ENCODE measurements at regions not wholly inside any gene's neighbourhood (a gene's known extent, or its start where the extent isn't known, plus 50 kb on each side); places are given as distances from the start of the nearest gene placed in this dataset.
"Not testable (repeated sequence)": the region's sequence is repeated elsewhere in the genome, so short reads cannot be mapped to it uniquely, and the experiment has no call there.

- DNase-seq, result not testable (repeated sequence)
These were observed 211.9 kb downstream of the SPATA31A1 start for GRCh38 chr9:39567396-39567795.

GRCh38 chr9:39568900-39569299, 213.4 kb downstream of the SPATA31A1 start:
- DNase-seq, result not testable (repeated sequence)

DNA sequence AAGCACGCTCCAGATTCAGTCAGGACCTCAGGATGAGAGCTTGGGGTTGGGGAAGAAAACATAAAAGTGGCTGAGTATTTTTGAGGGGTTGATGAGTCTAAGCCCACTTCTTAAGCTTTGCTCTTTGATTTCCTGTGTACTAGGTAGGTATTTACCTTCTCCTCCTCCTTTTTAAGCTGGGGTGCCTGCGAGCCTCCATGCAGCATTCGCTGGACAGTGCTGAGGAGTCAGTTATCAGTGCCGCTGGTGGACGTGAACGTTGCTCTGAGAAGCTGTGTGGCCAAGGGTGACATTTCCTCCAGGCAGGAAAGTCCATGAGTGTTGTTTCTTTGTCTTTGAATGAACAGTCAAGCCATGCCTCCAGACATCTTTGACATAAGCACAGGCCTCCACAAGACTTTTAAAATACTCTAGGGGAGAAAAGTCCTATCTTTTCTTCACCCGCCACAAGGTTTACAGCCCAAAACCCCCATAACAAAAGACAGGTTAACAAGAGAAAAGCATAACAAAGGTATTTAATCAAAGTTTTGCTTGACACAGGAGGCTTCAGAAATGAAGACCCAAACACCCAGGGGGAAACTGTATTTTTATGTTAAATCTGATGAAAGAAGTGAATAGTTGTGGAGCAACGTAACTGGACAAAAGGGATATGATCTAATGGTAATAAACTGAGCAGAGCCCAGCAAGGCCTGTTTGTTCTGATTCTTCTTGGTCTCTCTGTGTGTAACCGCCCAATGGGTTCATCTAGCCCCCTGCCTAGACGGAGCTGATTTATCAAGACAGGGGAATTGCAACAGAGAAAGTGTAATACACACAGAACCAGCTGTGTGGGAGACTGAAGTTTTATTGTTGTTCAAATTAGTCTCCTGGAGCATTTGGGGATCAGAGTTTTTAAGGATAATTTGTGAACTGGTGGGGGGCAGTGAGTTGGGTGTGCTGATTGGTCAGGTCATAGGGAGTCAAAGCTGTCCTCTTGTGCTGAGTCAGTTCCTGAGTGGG, 217.9 kb downstream of the SPATA31A1 start:
- not testable (repeated sequence) for DNase-seq

- not testable (repeated sequence) for DNase-seq
These were observed 223.5 kb downstream of the SPATA31A1 start for GRCh38 chr9:39579000-39579399.

GRCh38 chr9:39581296-39581695, 225.8 kb downstream of the SPATA31A1 start:
- DNase-seq, result not testable (repeated sequence)

GRCh38 chr9:39582677-39583412, 227.4 kb downstream of the SPATA31A1 start:
- DNase-seq, result not testable (repeated sequence)

DNA sequence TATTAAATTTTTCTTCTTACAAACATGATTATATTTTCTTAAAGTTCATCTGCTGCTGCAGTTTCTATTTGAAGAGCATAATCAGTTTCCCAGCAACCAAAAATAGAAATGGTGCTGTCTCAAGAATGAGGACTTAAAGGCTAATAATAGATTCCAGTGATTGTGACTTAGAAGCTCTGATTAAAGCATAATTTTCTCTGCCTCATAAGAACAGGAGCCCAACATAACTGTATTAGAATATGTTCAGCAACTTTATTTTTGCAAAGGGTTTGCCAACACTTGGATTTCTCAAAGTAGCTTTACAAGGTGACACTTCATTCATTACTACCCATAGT, 227.9 kb downstream of the SPATA31A1 start:
- not testable (repeated sequence) for DNase-seq

DNA sequence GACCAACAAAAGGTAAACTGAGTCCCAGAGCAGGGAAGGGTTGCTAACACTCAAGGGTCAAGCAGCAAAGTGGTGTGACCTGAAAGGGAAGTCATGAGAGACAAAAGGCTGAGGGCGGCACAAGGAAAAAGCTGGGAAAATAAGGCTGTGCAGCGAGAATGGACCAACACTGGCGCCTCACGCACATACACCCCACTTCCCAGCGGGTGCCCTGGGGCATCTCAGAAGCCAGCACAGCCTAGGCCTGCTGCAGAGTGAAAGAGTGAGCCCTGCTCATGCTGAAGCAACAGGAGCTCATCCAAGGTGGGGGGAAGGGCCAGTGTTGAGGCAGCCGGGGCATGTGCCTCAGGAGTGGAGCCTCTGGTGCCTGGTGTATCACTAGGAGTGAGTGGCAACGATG, 229.8 kb downstream of the SPATA31A1 start:
- not testable (repeated sequence) for DNase-seq

DNA sequence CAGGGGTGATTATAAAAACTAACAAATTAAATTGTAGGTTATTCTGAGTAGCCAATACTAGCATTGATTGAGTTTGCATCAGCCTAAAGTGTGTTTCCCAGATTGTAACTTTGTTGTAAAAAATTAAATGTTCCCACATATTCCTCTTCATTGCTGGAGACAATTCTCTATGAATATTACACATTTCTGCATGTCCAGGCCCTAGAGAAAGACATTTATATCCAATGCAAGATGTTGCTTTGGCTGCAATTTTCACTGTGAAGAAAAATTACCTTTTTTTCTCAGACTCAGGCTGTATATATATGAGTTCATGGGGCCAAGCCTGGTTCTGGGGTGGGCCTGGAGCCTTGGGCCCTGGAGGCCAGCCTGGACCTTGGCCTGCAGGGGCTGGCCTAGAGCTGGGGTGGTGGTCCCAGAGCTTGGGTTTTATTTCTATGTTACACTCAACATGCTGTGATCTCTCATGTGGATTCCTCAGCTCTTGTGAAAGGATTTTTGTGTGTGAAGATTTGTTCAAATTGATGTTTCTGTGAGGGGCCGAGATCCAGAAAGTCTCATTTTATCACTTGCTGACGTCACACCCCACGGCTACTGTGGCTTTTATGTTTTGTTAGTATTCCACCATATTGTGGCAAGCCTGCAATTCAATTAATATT, 232.5 kb downstream of the SPATA31A1 start:
- no peak for DNase-seq

DNA sequence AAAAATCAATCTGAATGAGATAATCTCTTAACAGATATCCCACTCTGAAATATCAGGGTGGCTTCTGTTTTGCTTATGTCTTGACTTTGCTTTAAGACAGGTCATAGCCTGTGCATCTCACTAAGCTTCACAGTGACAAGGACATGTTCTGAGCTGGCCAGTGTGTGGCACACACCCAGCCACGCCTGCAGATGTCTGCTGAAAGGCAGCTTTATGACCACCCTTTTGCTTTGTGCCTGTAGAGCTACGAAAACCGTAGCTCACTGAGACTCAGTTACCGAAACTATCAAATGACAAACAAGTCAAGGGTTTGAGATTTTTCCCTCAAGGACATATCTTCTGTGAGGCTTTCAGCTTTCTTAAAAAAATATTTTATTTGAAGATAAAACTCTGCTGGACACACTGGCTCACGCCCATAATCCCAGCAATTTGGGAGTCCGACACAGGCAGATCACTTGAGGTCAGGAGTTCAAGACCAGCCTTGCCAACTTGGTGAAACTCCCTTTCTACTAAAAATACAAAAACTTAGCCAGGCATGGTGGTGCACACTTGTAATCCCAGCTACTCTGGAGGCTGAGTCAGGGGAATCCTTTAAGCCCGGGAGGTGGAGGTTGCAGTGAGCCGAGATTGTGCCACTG, 233.2 kb downstream of the SPATA31A1 start:
- no peak for DNase-seq

GRCh38 chr9:39604089-39604488, 248.6 kb downstream of the SPATA31A1 start:
- DNase-seq, result not testable (repeated sequence)

- not testable (repeated sequence) for DNase-seq
These were observed 256.2 kb downstream of the SPATA31A1 start for GRCh38 chr9:39611449-39612231.

DNA sequence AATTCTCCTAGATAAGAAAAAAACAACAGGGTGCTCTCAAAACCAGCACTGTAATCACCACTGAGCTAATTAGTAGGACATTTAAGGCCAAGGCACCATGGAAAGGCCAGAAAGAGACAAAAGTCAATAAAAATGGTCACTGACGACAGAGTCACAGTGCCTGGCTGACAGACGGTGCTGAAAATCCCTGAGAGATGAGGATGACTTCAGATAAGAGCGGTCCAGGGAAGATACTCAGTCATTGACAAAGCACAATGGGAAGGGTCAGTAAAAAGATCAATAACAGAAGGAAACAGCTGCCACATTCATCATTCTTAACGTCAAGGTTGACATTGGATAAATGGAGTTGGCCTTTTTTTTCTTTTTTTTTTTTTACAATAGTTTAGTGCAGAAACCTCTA, 261.0 kb downstream of the SPATA31A1 start:
- DNase-seq, result not testable (repeated sequence)

GRCh38 chr9:39624048-39624447, 268.6 kb downstream of the SPATA31A1 start:
- DNase-seq, result not testable (repeated sequence)

GRCh38 chr9:39632071-39632470, 276.6 kb downstream of the SPATA31A1 start:
- not testable (repeated sequence) for DNase-seq

- not testable (repeated sequence) for DNase-seq
These were observed 293.6 kb downstream of the SPATA31A1 start for GRCh38 chr9:39649029-39649428.

GRCh38 chr9:39656960-39657603, 301.6 kb downstream of the SPATA31A1 start:
- not testable (repeated sequence) for DNase-seq

DNA sequence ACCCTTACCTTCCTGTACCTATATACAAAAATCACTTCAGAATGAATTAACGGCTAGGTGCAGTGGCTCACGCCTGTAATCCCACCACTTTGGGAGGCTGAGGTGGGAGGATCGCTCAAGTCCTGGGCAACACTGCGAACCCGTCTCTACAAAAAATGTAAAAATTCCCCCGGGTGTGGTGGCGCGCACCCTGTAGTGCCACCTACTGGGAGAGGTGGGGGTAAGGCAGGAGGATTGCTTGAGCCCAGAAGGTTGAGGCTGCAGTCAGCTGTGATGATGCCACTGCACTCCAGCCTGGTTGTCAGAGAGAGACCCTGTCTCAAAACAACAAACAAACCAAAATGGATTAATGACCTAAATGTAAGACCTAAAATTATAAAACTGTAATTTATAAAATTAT, 307.6 kb downstream of the SPATA31A1 start:
- not testable (repeated sequence) for DNase-seq

- not testable (repeated sequence) for DNase-seq
These were observed 308.2 kb downstream of the SPATA31A1 start for GRCh38 chr9:39663713-39664112.

- not testable (repeated sequence) for DNase-seq
These were observed 309.6 kb downstream of the SPATA31A1 start for GRCh38 chr9:39665020-39665419.

Data from activated CD4-positive, CD25-positive, alpha-beta regulatory T cell treated with anti-CD3 and anti-CD28 coated beads, Interleukin-2, amount 50 U/mL, for 72 hours (primary cell).